ENCODE measurements at regions not wholly inside any gene's neighbourhood (a gene's known extent, or its start where the extent isn't known, plus 50 kb on each side); places are given as distances from the start of the nearest gene placed in this dataset.

DNA sequence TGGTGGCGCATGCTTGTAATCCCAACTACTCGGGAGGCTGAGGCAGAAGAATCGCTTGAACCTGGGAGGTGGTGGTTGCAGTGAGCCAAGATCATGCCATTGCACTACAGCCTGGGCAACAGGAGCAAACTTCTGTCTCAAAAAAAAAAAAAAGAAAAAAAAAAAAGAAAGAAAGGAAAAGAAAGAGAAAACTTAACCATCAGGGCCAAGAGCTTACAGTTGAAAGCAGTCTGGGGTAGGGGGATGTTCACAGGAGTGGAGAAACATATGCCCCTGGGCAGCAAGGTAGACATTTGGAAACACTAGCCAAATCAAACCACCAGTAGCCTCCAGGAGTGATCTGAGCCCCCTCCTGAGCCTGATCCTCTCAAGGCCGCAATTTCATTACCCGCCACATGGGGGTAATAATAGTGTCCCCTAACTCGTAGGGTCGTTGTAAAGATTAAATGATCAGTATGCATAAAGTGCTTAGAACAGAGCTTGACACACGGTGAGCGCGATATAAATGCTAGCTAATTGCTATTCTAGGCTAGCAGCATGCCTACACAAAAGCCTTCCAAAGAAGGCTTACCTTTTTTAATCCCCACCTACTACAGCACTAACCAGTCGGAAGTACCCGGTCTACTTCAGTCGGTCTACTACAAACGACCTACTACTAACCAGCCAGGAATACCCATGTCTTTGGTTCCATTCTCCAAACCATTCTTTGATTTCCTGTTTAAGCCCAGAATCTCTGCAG lies 274.3 kb upstream of the NEBL start:
- DNase-seq (ENCODE audit: low spot score), result no peak
- TF ChIP-seq, protein P1, sequence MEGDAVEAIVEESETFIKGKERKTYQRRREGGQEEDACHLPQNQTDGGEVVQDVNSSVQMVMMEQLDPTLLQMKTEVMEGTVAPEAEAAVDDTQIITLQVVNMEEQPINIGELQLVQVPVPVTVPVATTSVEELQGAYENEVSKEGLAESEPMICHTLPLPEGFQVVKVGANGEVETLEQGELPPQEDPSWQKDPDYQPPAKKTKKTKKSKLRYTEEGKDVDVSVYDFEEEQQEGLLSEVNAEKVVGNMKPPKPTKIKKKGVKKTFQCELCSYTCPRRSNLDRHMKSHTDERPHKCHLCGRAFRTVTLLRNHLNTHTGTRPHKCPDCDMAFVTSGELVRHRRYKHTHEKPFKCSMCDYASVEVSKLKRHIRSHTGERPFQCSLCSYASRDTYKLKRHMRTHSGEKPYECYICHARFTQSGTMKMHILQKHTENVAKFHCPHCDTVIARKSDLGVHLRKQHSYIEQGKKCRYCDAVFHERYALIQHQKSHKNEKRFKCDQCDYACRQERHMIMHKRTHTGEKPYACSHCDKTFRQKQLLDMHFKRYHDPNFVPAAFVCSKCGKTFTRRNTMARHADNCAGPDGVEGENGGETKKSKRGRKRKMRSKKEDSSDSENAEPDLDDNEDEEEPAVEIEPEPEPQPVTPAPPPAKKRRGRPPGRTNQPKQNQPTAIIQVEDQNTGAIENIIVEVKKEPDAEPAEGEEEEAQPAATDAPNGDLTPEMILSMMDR (IDR thresholded peaks at IDR 0.05; ENCODE audit: extremely low read depth, missing control alignments), result no peak

DNA sequence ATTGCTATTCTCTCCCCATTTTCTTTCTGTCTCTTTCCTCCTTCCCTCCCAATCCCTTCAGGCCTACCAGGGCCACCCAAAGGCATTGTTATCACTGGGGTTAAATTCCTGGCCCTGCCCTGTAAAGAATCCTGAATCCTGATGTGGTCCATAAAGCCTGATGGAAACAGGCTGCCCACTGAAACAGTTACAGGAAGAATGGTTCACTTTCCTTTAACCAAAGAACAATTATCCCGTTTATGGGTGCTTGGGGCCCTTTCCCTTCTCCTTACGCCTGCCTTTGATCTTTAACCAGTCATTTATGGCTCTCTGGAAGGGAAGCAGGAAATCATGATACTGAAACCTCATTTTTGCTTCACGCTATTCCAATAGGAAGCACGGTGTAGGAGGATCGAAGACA lies 273.1 kb upstream of the NEBL start:
- no peak for DNase-seq (ENCODE audit: low spot score)
- TF ChIP-seq, protein P1 (IDR thresholded peaks at IDR 0.05; ENCODE audit: extremely low read depth, missing control alignments), result no peak

DNA sequence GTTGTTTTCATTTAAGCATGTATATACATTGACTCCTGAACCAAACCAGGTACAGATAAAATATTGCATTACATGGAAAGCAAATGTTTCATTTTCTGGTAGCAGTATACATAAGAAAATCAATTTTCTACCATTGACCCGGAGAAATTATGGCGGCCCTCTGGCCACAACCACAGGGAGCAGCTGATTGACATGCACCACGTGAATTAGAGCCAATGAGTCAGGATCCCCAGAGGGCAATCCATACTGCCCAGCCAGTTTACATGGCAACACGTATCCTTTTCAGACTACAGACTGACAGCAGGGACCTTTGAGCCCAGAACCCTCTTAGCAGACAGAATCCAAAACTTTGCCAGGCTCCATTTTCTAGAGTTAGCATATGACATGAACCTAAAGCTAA lies 272.2 kb upstream of the NEBL start:
- DNase-seq (ENCODE audit: low spot score), result no peak
- TF ChIP-seq, protein P1 (IDR thresholded peaks at IDR 0.05; ENCODE audit: extremely low read depth, missing control alignments), result no peak

DNA sequence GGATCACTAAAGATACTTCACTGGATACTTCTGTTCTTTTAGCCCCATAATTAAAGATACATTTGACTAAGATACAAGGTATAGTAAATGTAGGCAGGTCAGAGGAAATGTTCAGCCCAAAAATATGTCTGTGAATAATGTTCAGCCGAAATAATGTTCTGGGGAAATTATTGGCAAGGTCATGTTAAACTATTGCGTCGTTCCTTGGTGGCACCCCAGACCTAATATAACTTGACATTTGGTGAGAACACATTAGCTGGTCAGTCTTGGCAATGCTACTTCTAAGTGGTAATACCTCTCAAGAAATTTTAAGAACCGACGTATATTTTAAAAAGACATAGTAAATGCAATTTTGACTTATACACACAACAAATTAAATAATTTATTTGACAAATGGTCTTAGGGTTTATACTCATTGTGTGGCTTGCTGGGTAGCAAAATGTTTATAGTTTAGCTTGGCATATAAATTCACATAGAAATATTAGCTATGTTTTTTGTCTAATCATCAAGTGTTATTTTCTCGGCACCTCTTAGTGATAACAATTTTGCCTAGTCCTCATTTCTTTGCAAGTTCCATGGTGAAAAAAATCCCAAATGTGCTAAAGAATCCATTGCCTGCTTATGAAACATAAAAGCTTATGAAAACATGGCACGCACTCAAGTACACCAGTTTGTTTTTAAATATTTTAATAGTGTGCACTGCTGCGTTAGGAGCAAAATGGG lies 270.3 kb upstream of the NEBL start:
- DNase-seq (ENCODE audit: low spot score), result no peak
- TF ChIP-seq, protein P1 (IDR thresholded peaks at IDR 0.05; ENCODE audit: extremely low read depth, missing control alignments), result no peak

DNA sequence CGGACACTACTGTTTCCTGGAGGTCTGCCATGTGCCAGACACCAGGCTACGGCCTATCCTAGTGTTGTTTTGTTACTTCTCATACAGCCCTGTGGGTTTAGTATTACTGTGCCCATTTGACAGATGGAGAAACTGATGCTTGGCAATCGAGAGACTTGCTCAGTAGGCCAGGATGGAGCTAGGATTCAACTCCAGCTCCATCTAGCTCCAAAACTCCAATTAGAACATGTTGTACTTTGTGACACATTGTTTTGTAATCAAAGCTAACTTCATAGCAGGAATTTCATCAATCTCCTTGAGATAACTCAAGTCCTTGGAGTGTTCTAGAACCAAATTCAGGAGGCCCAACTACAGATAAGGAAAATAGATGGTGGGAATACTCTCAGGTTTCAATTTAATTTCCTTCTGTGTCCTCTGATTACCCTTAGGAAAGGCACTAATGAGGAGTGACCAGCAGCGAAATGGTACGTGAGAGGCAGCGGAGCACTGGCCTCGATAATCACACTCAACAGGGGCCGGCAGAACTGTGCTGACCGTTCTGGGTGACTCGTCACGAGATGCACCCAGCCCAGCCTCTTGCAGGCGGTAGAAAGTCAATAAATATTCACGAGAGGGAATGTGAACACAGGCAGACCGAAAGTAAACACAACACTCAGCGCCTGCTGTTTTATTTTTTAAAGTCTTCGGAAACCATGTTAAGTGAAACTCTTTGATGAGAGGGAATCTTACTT lies 269.6 kb upstream of the NEBL start:
- no peak for DNase-seq (ENCODE audit: low spot score)
- TF ChIP-seq, protein P1 (IDR thresholded peaks at IDR 0.05; ENCODE audit: extremely low read depth, missing control alignments), result no peak

DNA sequence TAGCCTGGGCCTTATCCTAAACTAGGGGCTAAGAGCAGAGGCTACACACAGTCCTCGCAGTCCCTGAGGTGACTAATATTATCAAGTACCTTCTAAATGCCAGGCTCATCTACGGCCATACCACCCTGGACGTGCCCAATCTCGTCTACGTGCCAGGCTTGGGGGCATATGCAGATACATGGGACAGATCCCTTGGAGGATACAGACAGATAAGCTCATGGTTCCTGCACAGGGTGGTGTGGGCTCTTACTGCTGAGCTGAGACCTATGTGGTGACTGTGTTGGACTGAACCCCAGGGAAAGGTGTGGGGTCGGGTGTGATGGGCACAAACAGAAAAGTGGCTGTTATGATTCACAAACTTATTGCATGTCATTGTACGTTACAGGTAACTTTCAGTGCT lies 268.4 kb upstream of the NEBL start:
- TF ChIP-seq, protein P1 (IDR thresholded peaks at IDR 0.05; ENCODE audit: extremely low read depth, missing control alignments), result no peak
- DNase-seq (ENCODE audit: low spot score), result no peak

DNA sequence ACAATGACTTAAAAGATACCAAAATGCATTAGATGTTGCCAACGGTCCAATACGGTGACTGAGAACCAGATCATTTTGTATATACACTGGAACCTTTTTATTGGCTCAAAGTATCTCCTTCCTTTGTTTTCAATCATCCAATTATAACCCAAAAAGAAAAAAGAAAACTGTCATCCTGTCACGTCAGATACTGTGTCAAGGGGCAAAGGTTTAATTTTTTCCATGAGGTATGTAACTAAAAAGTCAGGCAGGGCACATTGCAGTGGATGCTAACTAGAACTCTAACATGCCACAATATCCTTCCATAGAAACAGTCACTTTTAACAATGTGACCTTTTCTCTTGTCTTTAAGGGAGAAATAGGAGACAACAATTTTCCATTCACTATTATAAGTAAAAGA lies 267.6 kb upstream of the NEBL start:
- no peak for DNase-seq (ENCODE audit: low spot score)
- TF ChIP-seq, protein P1 (IDR thresholded peaks at IDR 0.05; ENCODE audit: extremely low read depth, missing control alignments), result no peak

Measured in GM20000 (cell line).